ENCODE measurements at regions not wholly inside any gene's neighbourhood (a gene's known extent, or its start where the extent isn't known, plus 50 kb on each side); places are given as distances from the start of the nearest gene placed in this dataset.

- no peak for DNase-seq
- H3K36me3 Mint-ChIP-seq (ENCODE audit: unreplicated experiment): peaks cover 6% of the 10 kb centered on the region
- no peak for TF ChIP-seq CTCF (IDR thresholded peaks at IDR 0.05; ENCODE audit: partially characterized antibody, unreplicated experiment)
- H3K4me3 Mint-ChIP-seq (ENCODE audit: unreplicated experiment): no peak overlapping the region
- H3K9me3 Mint-ChIP-seq (ENCODE audit: unreplicated experiment): peaks cover 3% of the 10 kb centered on the region
- no peaks in the 10 kb centered on the region for H3K4me1 Mint-ChIP-seq (ENCODE audit: low read depth, unreplicated experiment)
- peaks cover 3% of the 10 kb centered on the region for H3K27me3 Mint-ChIP-seq (ENCODE audit: unreplicated experiment)
- H3K27ac Mint-ChIP-seq (ENCODE audit: unreplicated experiment): no peak overlapping the region
Measured at GRCh38 chr5:89204756-89205155, 321.8 kb upstream of the MEF2C start.

DNA sequence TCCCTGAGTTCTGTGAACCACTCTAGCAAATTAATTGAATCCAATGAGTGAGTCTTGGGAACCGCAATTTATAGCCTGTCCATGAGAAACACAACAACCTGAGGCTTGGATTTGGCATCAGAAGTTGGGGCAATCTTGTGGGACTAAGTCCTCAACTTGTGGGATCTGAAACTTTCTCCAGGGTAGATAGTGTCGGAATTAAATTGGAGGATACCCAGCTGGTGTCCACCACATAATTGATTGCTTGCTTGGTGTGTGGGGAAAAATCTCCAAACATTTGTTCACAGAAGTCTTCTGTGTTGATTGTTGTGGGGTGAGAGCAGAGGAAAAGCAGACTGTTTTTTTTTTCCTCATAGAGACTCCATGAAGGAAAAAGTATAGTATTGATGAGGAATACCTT, 320.6 kb upstream of the MEF2C start:
- peaks cover 15% of the 10 kb centered on the region for H3K36me3 Mint-ChIP-seq (ENCODE audit: unreplicated experiment)
- no peak for TF ChIP-seq CTCF (IDR thresholded peaks at IDR 0.05; ENCODE audit: partially characterized antibody, unreplicated experiment)
- no peaks in the 10 kb centered on the region for H3K4me1 Mint-ChIP-seq (ENCODE audit: low read depth, unreplicated experiment)
- no peak for DNase-seq
- peaks cover 7% of the 10 kb centered on the region for H3K9me3 Mint-ChIP-seq (ENCODE audit: unreplicated experiment)
- no peak overlapping the region for H3K4me3 Mint-ChIP-seq (ENCODE audit: unreplicated experiment)
- H3K27ac Mint-ChIP-seq (ENCODE audit: unreplicated experiment): no peak overlapping the region
- H3K27me3 Mint-ChIP-seq (ENCODE audit: unreplicated experiment): peaks cover 3% of the 10 kb centered on the region

DNA sequence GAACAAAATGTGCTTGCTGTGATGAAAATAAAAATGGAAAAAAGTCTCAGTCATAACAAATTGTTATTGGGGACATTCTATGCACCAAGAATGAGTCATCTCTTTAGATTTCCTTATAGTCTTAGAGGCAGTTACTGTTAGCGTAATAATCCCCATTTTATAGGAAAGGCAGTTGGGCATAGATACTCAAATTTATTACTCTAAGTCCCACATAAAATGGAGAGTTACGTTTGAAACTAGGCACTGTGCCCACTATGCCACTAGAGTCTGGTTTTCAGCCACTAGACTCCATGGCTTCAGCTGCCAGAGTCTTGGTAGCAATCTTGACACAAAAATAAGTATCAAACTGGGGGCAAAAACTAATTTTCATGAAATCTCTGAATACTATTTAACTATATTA, 317.9 kb upstream of the MEF2C start:
- no peaks in the 10 kb centered on the region for H3K4me1 Mint-ChIP-seq (ENCODE audit: low read depth, unreplicated experiment)
- H3K36me3 Mint-ChIP-seq (ENCODE audit: unreplicated experiment): peaks cover 28% of the 10 kb centered on the region
- peaks cover 12% of the 10 kb centered on the region for H3K9me3 Mint-ChIP-seq (ENCODE audit: unreplicated experiment)
- H3K27me3 Mint-ChIP-seq (ENCODE audit: unreplicated experiment): peaks cover 3% of the 10 kb centered on the region
- no peak overlapping the region for H3K4me3 Mint-ChIP-seq (ENCODE audit: unreplicated experiment)
- DNase-seq: no peak
- no peak overlapping the region for H3K27ac Mint-ChIP-seq (ENCODE audit: unreplicated experiment)
- no peak for TF ChIP-seq CTCF (IDR thresholded peaks at IDR 0.05; ENCODE audit: partially characterized antibody, unreplicated experiment)

GRCh38 chr5:89199306-89199705, 316.3 kb upstream of the MEF2C start:
- Mint-ChIP-seq H3K27ac (ENCODE audit: unreplicated experiment) (no peak overlapping the region), H3K4me1 (ENCODE audit: low read depth, unreplicated experiment) (no peaks in the 10 kb centered on the region)
- TF ChIP-seq CTCF (IDR thresholded peaks at IDR 0.05; ENCODE audit: partially characterized antibody, unreplicated experiment): no peak

GRCh38 chr5:89191374-89191773, 308.4 kb upstream of the MEF2C start:
- TF ChIP-seq CTCF (IDR thresholded peaks at IDR 0.05; ENCODE audit: partially characterized antibody, unreplicated experiment): no peak
- Mint-ChIP-seq H3K4me3 (ENCODE audit: unreplicated experiment) (no peak overlapping the region), H3K9me3 (ENCODE audit: unreplicated experiment) (no peaks in the 10 kb centered on the region), H3K27ac (ENCODE audit: unreplicated experiment) (no peak overlapping the region), H3K36me3 (ENCODE audit: unreplicated experiment) (peaks cover 5% of the 10 kb centered on the region), H3K27me3 (ENCODE audit: unreplicated experiment) (peaks cover 4% of the 10 kb centered on the region), H3K4me1 (ENCODE audit: low read depth, unreplicated experiment) (peaks cover 4% of the 10 kb centered on the region)
- no peak for DNase-seq

More at GRCh38 chr5:89199306-89199705, 316.3 kb upstream of the MEF2C start:
- Mint-ChIP-seq H3K27me3 (ENCODE audit: unreplicated experiment) (peaks cover 3% of the 10 kb centered on the region), H3K9me3 (ENCODE audit: unreplicated experiment) (peaks cover 12% of the 10 kb centered on the region), H3K4me3 (ENCODE audit: unreplicated experiment) (no peak overlapping the region), H3K36me3 (ENCODE audit: unreplicated experiment) (peaks cover 28% of the 10 kb centered on the region)
- DNase-seq: no peak
